Retinal pigment epithelial cell (primary cell): ENCODE measurements at regions not wholly inside any gene's neighbourhood (a gene's known extent, or its start where the extent isn't known, plus 50 kb on each side); places are given as distances from the start of the nearest gene placed in this dataset.

Experiments used
- DNase-seq: peaks from one replicate; pipeline ENCODE4 v3.0.0-alpha.2; 2010; ENCODE audit warnings: low read depth
- H3K4me3 ChIP-seq: 2 replicates; pipeline ENCODE4 v1.5.1; 2011; ENCODE audit warnings: mild to moderate bottlenecking, low read length, control low read depth, moderate library complexity
- CTCF ChIP-seq: conservative IDR thresholded peaks from 2 replicates; pipeline ENCODE4 v1.5.1; 2011; ENCODE audit warnings: low read depth, low read length, control low read depth, inconsistent platforms

GRCh38 chr2:207448006-207448405, 81.8 kb upstream of the CREB1 start:
- no peak for DNase-seq
- no peak for TF ChIP-seq CTCF
- H3K4me3 ChIP-seq, result no peak overlapping the region

GRCh38 chr2:207449642-207450165, 80.1 kb upstream of the CREB1 start:
- H3K4me3 ChIP-seq, result no peak overlapping the region
- no peak for DNase-seq
- TF ChIP-seq CTCF, result no peak

GRCh38 chr2:207450186-207450585, 79.6 kb upstream of the CREB1 start:
- H3K4me3 ChIP-seq, result no peak overlapping the region
- TF ChIP-seq CTCF, result no peak
- DNase-seq, result no peak

GRCh38 chr2:207458582-207458981, 71.2 kb upstream of the CREB1 start:
- no peak for TF ChIP-seq CTCF
- H3K4me3 ChIP-seq, result no peak overlapping the region
- no peak for DNase-seq

GRCh38 chr2:207459990-207460757, 69.6 kb upstream of the CREB1 start:
- no peak overlapping the region for H3K4me3 ChIP-seq
- TF ChIP-seq CTCF, result no peak
- no peak for DNase-seq

GRCh38 chr2:207463433-207463832, 66.3 kb upstream of the CREB1 start:
- DNase-seq, result no peak
- no peak overlapping the region for H3K4me3 ChIP-seq
- no peak for TF ChIP-seq CTCF

- no peak for TF ChIP-seq CTCF
Measured at GRCh38 chr2:207464007-207464406, 65.8 kb upstream of the CREB1 start.

More at GRCh38 chr2:207464007-207464406, 65.8 kb upstream of the CREB1 start:
- no peak overlapping the region for H3K4me3 ChIP-seq
- DNase-seq, result no peak
